ENCODE measurements at regions not wholly inside any gene's neighbourhood (a gene's known extent, or its start where the extent isn't known, plus 50 kb on each side); places are given as distances from the start of the nearest gene placed in this dataset.

GRCh38 chr1:192261476-192261875, 55.3 kb upstream of the RGS21 start:
- H3K4me1 ChIP-seq (ENCODE audit: control insufficient read depth, insufficient read depth, low read length): peaks cover 3% of the 10 kb centered on the region; the same call in 1 of the 2 replicates
- no peak overlapping the region for H3K9ac ChIP-seq (ENCODE audit: low read depth, low read length)
- H2BK15ac ChIP-seq (ENCODE audit: low read depth, low read length): no peak overlapping the region; the same call in 2 of the 3 replicates
- H2AFZ ChIP-seq (replicated peaks; ENCODE audit: low read length, poor library complexity): no peak overlapping the region
- no CpG with 5 or more reads among the region's 1 CpG for WGBS, 2 experiments (ENCODE audit: extremely low coverage in 2 of 2, insufficient read length in 1 of 2)
- no peak overlapping the region for H3K27ac ChIP-seq (ENCODE audit: insufficient read depth, low read length)
- no peak overlapping the region for H3K4ac ChIP-seq (ENCODE audit: low read depth, low read length)
- in situ Hi-C loops (cut with MboI; ENCODE audit: low sequenced_read_pairs): no loop called here
- H2BK20ac ChIP-seq (ENCODE audit: low read depth, low read length): no peak overlapping the region
- POLR2A ChIA-PET (ENCODE audit: unreplicated experiment): no interaction called here
- no peak overlapping the region for H3K56ac ChIP-seq (ENCODE audit: extremely low read depth, insufficient read depth, low read length)
- H2AK5ac ChIP-seq (ENCODE audit: low read depth, low read length): no peak overlapping the region
- H4K91ac ChIP-seq (ENCODE audit: insufficient read depth, low read depth, low read length): no peak overlapping the region
- ATAC-seq (ENCODE audit: low read depth): no peak
- BruUV-seq (replicated peaks): no TSS peak
- intact Hi-C loops (cut with micrococcal nuclease): no loop called here
- no peaks in the 10 kb centered on the region for H3K9me3 ChIP-seq (ENCODE audit: control insufficient read depth, insufficient read depth, low read length)
- no peak overlapping the region for H3K4me2 ChIP-seq (ENCODE audit: low read depth, low read length)
- no peak overlapping the region for H3K14ac ChIP-seq (replicated peaks; ENCODE audit: low read depth, low read length)
- no peak overlapping the region for H3K23ac ChIP-seq (ENCODE audit: low read depth, low read length)
- dilution Hi-C loops (cut with HindIII; ENCODE audit: low sequenced_read_pairs, unreplicated experiment): no loop called here
- no peaks in the 10 kb centered on the region for H3K27me3 ChIP-seq (ENCODE audit: control insufficient read depth, insufficient read depth, low read length)
- DNase-seq: peak; percentile 10
- H4K5ac ChIP-seq (ENCODE audit: low read depth, low read length): no peak overlapping the region
- H3K4me3 ChIP-seq (ENCODE audit: insufficient read depth, low read depth, low read length): no peak overlapping the region
- no peak overlapping the region for H3K18ac ChIP-seq (ENCODE audit: low read depth, low read length)
- H3K9me1 ChIP-seq (ENCODE audit: insufficient read depth, low read length): no peaks in the 10 kb centered on the region
- H3K36me3 ChIP-seq (ENCODE audit: control insufficient read depth, insufficient read depth, low read length): no peaks in the 10 kb centered on the region
- no peak overlapping the region for H2AK9ac ChIP-seq (replicated peaks; ENCODE audit: low read depth, low read length, poor library complexity)
- CTCF ChIA-PET: no interaction called here
- no peak overlapping the region for H2BK120ac ChIP-seq (ENCODE audit: low read depth, low read length)
- TF ChIP-seq FOS (IDR thresholded peaks at IDR 0.05; ENCODE audit: low read depth, low read length): no peak
- TF ChIP-seq CHD1 (IDR thresholded peaks at IDR 0.05; ENCODE audit: low read depth, low read length): no peak
- no peak for TF ChIP-seq SMC3 (IDR thresholded peaks at IDR 0.05; ENCODE audit: low read depth, low read length)
- TF ChIP-seq NFE2L2 (IDR thresholded peaks at IDR 0.05; ENCODE audit: low read depth, low read length): no peak
- no peak for TF ChIP-seq CEBPB (IDR thresholded peaks at IDR 0.05; ENCODE audit: low read depth, low read length)
- no peak for TF ChIP-seq USF2 (IDR thresholded peaks at IDR 0.05; ENCODE audit: low read depth, low read length)
- no peak for TF ChIP-seq MAZ (IDR thresholded peaks at IDR 0.05; ENCODE audit: borderline replicate concordance, low read depth, low read length)
- TF ChIP-seq MXI1 (IDR thresholded peaks at IDR 0.05; ENCODE audit: borderline replicate concordance, low read depth, low read length): no peak
- TF ChIP-seq RFX5 (IDR thresholded peaks at IDR 0.05; ENCODE audit: low read depth, low read length): no peak
- TF ChIP-seq CTCF (conservative IDR thresholded peaks at IDR 0.05; ENCODE audit: low read depth, low read length): no peak
- TF ChIP-seq BHLHE40 (IDR thresholded peaks at IDR 0.05; ENCODE audit: low read depth, low read length): no peak
- no peak for TF ChIP-seq MAFK (IDR thresholded peaks at IDR 0.05; ENCODE audit: low read depth, low read length)
- TF ChIP-seq RCOR1 (IDR thresholded peaks at IDR 0.05; ENCODE audit: insufficient replicate concordance, low read length): no peak
- TF ChIP-seq ELK1 (IDR thresholded peaks at IDR 0.05; ENCODE audit: borderline replicate concordance, low read depth, low read length): no peak
- TF ChIP-seq RAD21 (IDR thresholded peaks at IDR 0.05; ENCODE audit: low read length): no peak
- no peak for TF ChIP-seq POLR2A (IDR thresholded peaks at IDR 0.05; ENCODE audit: low read depth, low read length)
- H3K79me1 ChIP-seq (ENCODE audit: low read depth in 1 of 2, low read length in 2 of 2): no peaks in the 10 kb centered on the region
- H2BK5ac ChIP-seq (ENCODE audit: low read depth, low read length, poor library complexity, severe bottlenecking): no peak overlapping the region
- no peaks in the 10 kb centered on the region for H4K20me1 ChIP-seq (ENCODE audit: insufficient read depth, low read length)
- H4K8ac ChIP-seq (ENCODE audit: low read depth in 2 of 2, low read length in 2 of 2): no peak overlapping the region
